HG03460 (cell line): ENCODE measurements at regions not wholly inside any gene's neighbourhood (a gene's known extent, or its start where the extent isn't known, plus 50 kb on each side); places are given as distances from the start of the nearest gene placed in this dataset.

Source experiments
- ATAC-seq: cut with Tn5 transposase; IDR thresholded peaks from one replicate; pipeline ENCODE4 v1.9.1; 2021; ENCODE audit not compliant: unreplicated experiment

GRCh38 chr12:46473634-46474329, 101.2 kb upstream of the SLC38A2 start:
- ATAC-seq: peak; percentile 78

DNA sequence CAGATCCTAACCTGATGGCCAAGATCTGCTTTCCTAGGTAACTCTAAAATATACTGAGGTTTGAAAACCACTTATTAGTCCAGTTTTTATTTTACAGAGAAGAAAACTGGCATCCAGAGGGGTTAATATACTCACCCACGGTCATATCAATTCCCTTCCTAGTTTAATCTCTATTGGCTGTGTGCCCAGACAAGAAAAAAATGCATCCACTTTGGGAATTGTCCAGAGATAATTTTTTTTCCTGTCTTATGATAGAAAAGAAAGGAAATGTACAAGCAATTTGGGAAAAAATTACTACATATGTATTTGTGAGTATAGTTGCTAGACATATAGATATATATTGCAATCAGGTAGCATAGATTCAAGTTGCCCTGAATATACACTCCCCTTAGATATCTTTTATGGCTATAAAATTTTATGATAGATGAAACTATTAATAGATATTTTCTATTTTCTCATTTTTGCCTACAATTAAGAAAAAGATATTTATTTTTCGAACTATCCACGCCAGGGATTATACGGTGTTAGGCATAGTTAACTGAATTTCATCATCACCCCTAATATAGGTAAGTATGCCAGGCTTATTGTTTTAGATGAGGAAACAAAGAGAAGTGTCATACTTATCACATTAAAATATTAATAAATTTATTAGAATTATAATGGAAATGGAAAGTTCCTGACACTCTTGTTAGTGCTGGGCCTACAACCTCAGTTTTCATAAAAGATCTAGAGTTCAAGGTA, 100.5 kb upstream of the SLC38A2 start:
- peak; percentile 8 for ATAC-seq

DNA sequence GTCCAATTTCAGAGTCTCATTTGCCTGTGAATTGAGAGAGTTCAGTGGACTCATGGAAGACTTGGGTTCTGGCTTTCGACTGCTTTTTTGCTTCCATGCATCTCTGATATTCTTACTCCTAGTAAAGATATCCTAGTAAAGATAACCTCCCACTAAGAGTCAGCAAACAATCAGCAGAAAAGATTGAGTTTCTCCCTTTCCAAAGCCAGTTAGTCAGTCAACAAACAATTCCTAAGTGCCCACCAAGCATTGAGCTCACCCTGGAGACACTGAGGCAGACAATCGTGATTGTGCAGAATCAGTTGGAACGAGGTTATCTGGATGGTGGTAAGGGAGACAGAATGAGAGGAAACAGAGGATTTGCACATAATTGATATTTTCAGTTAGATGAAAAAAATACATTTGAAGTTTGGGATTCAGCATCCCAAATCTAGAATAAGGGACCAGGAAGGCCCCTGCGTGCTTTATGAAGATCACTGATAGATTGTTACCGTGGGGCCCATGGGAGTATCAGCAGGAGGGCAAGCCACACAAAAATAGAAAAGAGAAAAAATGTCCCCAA, 99.7 kb upstream of the SLC38A2 start:
- ATAC-seq: no peak

DNA sequence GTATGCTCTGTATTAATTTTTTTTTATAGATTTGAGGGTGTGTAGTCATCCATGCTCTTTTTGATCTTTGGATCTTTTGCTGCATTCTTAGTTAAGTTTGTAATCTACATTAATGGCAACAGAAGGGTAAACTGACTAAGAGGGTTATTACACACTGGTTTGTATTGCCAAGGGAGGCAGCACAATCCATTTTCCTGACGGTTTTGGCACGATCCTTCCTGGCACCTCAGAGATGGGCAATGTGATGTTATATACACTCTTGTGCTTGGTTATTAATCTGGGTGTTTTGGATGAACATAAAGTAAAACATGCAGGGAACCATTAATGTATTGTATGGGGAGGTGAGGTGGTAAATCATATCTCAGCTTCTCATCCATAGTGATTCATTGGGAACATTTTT, 98.8 kb upstream of the SLC38A2 start:
- ATAC-seq: no peak

DNA sequence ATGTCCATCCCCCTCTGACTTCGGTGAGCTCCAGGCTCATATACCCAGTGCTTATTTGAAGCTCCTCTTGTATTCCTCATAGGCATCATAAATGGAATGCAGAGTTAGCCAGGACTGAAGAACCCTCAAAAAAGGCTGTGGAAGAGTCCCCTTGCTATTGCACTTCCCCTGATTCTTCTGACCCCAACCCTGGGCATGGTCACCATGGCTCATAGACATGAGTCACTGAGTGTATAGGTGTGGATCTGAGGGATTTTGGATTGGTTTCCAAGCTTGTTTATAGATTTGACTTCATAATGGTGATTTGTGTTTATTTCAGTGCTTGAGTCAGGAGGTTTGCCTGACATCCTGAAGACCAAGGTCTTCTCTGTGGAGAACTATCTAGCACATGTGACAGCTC, 98.4 kb upstream of the SLC38A2 start:
- ATAC-seq: no peak

DNA sequence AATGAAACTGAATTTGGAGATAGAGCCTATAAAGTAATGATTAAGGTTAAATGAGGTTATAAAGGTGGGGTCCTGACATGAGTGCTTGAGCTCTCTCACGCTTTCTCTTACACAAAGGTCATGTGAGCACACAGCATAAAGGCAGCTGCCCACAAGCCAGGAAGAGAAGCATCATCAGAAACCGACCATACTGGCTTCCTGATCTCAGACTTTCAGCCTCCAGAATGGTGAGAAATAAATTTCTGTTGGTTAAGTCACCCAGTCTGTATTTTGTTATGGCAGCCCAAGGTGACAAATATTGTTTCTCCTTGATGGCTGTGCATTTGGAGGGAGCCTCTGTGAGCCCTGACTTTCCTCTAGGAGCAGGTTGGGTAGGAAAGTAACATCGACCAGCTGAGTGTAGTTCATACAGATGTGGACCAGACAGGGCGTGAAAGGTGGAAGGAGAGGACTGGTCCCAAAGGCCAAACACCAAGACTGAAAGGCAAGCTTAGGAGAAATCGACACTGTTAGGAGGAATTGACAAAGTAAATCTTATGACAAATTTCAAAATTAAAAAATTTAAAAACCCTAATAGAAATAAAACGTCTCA, 97.6 kb upstream of the SLC38A2 start:
- peak; percentile 59 for ATAC-seq

DNA sequence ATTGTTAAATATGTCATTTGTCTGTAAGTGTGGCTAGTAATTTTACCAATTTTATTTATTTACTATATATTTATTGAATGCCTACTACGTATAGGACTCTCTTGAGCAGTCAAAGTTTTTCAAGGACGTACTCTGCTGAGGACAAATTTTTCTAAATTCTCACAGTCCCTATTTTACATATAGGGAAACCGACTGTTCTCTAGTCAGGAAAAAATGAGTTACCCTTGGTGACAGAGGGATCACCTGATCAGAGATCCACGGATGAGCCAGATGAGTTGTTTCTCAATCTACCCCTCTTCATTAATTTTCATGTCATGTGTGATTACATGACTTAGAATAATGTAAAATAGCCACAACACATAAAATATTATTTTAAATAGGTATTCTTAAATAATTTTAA, 96.2 kb upstream of the SLC38A2 start:
- ATAC-seq: no peak

GRCh38 chr12:46468160-46468559, 95.6 kb upstream of the SLC38A2 start:
- ATAC-seq: no peak

GRCh38 chr12:46465307-46465706, 92.7 kb upstream of the SLC38A2 start:
- no peak for ATAC-seq

GRCh38 chr12:46464863-46465262, 92.3 kb upstream of the SLC38A2 start:
- no peak for ATAC-seq

- ATAC-seq: no peak
Observed at GRCh38 chr12:46462641-46463355, 90.2 kb upstream of the SLC38A2 start.

DNA sequence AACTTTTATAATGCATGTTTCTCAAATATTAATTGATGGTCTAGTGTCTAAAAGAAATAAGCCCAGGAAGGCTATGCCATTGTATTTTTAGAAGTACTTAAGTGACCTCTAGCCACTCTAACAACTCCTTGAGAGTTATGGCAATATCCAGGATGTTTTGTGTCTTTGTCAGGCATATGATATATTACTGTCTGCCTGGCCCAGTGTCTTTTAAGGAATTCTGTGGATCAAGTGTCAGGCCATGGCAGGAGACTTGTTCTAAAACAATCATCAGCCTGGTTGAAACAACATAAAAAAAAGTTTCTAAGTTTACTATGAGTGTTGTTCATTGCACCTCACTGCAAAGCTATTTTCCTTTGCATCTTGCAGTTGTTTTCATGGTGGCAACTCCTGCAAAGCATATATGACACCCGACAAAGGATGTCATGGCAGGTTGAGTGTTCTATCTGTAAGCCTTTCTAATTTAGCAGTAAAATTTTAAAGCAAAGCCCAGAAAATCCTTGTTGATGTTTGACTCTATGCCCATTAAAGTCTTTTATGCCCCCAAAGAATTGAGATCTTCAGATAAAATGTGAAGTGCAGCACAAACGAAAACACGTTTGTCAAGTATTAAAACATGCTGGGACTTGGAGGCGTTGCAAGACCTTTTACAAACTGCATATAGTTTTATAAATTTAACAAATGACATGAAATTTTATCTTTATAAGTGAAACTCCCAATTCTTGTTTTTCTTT, 89.5 kb upstream of the SLC38A2 start:
- ATAC-seq: no peak

GRCh38 chr12:46461459-46461858, 88.9 kb upstream of the SLC38A2 start:
- ATAC-seq: no peak

GRCh38 chr12:46460682-46461210, 88.2 kb upstream of the SLC38A2 start:
- no peak for ATAC-seq

DNA sequence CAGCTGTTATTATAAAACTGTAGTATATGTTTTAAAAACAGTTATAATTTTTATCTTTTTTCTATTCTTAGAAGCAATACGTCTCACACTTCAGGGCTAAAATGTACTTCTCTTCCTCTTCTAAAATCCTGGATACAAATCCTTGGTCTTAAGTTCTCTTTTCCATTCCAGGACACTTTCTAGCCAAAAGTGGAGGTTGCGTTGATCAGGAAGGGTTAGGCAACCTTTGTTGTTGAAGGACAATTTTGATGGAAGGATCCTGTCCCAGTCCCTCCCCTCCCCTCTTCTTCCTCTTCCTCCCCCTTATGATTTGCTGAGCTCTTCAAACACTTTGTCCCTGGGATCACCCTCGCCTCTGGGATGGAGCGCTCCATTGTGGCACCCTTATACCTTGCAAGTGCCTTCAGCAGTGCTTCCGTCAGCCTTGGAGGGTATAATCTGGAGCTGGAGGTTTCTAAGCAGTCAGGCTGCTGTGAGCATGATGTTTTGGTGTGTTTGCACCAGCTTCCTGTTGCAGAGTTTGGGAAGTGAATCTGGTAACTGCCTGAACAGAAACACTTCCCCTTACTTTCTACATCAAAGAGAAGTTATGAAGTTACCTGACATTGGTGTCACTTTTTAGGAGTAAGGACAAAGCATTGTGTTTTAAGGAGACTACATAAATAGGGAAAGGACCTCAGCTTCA, 87.4 kb upstream of the SLC38A2 start:
- no peak for ATAC-seq

- no peak for ATAC-seq
Observed at GRCh38 chr12:46459111-46459510, 86.5 kb upstream of the SLC38A2 start.

DNA sequence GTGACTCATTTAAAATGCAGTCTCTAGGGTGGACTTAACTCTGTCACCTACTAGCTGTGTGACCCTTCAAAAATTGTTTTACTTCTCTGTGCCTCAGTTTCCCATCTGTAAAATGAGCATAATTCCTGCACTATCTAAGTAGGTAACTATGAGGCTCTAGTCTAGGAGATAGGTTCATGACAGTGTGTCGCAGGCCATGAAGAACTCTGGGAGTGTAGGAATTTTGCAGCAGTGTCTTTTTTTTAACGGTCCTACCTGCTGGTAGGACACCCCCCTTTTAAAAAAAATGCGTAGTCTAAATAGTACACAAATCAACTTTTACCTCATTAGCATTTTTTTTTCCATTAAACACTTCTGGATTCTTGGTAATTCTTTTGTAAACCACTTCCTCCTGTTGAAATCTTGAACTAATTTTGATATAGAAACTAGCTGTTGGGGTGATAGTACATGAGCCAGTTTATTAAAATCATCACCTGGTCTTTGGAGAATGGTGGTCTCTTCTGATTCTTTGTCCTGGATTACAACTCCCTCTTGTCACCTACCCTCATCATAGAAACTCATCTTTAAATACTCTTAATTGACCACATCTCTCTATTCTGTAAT, 86.0 kb upstream of the SLC38A2 start:
- no peak for ATAC-seq

DNA sequence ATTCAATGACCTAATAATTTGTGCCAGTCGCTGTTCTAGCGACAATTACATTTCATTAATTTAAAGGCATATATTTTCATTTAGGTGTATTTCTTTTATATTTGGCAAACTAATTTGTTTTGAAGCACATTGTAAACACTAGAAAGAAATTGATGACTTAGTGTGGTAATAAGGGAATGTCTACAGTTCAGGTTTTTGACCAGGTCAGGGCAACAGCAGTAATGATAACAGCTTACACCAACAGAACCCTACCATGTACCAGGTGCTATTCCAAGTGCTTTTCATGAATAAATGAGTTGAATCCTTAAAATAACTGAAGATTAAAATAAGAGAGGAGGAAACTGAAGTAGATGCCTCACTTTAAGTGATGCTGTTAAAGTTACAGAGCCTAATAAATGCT, 85.4 kb upstream of the SLC38A2 start:
- no peak for ATAC-seq
